ENCODE measurements at regions not wholly inside any gene's neighbourhood (a gene's known extent, or its start where the extent isn't known, plus 50 kb on each side); places are given as distances from the start of the nearest gene placed in this dataset.

- Histone ChIP-seq H3K9me3 (ENCODE audit: low read depth) (no peaks in the 10 kb centered on the region), H3K4me1 (ENCODE audit: low read depth) (peaks cover 35% of the 10 kb centered on the region), H3K36me3 (no peaks in the 10 kb centered on the region), H3K27ac (peak overlapping the region; percentile 76), H3K27me3 (no peaks in the 10 kb centered on the region), H3K4me3 (no peak overlapping the region)
- DNase-seq (ENCODE audit: low read depth in 1 of 2, low spot score in 1 of 2): peak; percentile 37 to 81
- no peak for TF ChIP-seq CTCF (IDR thresholded peaks at IDR 0.05; ENCODE audit: low read depth, low read length)
Observed at GRCh38 chrX:39772057-39772832, 325.5 kb downstream of the BCOR start.

- Histone ChIP-seq H3K36me3 (no peaks in the 10 kb centered on the region), H3K4me3 (no peak overlapping the region), H3K27me3 (no peaks in the 10 kb centered on the region), H3K9me3 (ENCODE audit: low read depth) (no peaks in the 10 kb centered on the region), H3K4me1 (ENCODE audit: low read depth) (peaks cover 35% of the 10 kb centered on the region), H3K27ac (peak overlapping the region; percentile 76)
- TF ChIP-seq CTCF (IDR thresholded peaks at IDR 0.05; ENCODE audit: low read depth, low read length): no peak
- DNase-seq (ENCODE audit: low read depth in 1 of 2, low spot score in 1 of 2): no peak
Observed at GRCh38 chrX:39773150-39773549, 324.6 kb downstream of the BCOR start.

- Histone ChIP-seq H3K36me3 (no peaks in the 10 kb centered on the region), H3K4me1 (ENCODE audit: low read depth) (peaks cover 35% of the 10 kb centered on the region), H3K27ac (no peak overlapping the region), H3K27me3 (no peaks in the 10 kb centered on the region), H3K4me3 (no peak overlapping the region), H3K9me3 (ENCODE audit: low read depth) (no peaks in the 10 kb centered on the region)
- no peak for TF ChIP-seq CTCF (IDR thresholded peaks at IDR 0.05; ENCODE audit: low read depth, low read length)
- peak; percentile 60 to 79 for DNase-seq (ENCODE audit: low read depth in 1 of 2, low spot score in 1 of 2)
Observed at GRCh38 chrX:39773923-39774773, 323.6 kb downstream of the BCOR start.

GRCh38 chrX:39774774-39775328, 322.9 kb downstream of the BCOR start:
- TF ChIP-seq CTCF (IDR thresholded peaks at IDR 0.05; ENCODE audit: low read depth, low read length): no peak
- H3K4me1 ChIP-seq (ENCODE audit: low read depth): peaks cover 35% of the 10 kb centered on the region
- no peaks in the 10 kb centered on the region for H3K36me3 ChIP-seq
- no peak for DNase-seq (ENCODE audit: low read depth in 1 of 2, low spot score in 1 of 2)
- H3K4me3 ChIP-seq: no peak overlapping the region
- H3K9me3 ChIP-seq (ENCODE audit: low read depth): no peaks in the 10 kb centered on the region
- H3K27ac ChIP-seq: no peak overlapping the region
- H3K27me3 ChIP-seq: no peaks in the 10 kb centered on the region

GRCh38 chrX:39777623-39778025, 320.1 kb downstream of the BCOR start:
- Histone ChIP-seq H3K4me1 (ENCODE audit: low read depth) (peaks cover 26% of the 10 kb centered on the region), H3K4me3 (no peak overlapping the region), H3K27ac (no peak overlapping the region), H3K9me3 (ENCODE audit: low read depth) (no peaks in the 10 kb centered on the region), H3K36me3 (no peaks in the 10 kb centered on the region), H3K27me3 (no peaks in the 10 kb centered on the region)
- TF ChIP-seq CTCF (IDR thresholded peaks at IDR 0.05; ENCODE audit: low read depth, low read length): no peak
- no peak for DNase-seq (ENCODE audit: low read depth in 1 of 2, low spot score in 1 of 2)
